Adrenal gland (tissue), 5 donors: ENCODE measurements at regions not wholly inside any gene's neighbourhood (a gene's known extent, or its start where the extent isn't known, plus 50 kb on each side); places are given as distances from the start of the nearest gene placed in this dataset.

Experiments used
- POLR2A ChIP-seq, 2 donors: fragments of 450-650 bp; IDR thresholded peaks; one replicate each; pipeline ENCODE4 v1.6.1; 2017; ENCODE audit warnings: antibody characterized with exemption in 2 of 2, mild to moderate bottlenecking in 2 of 2, moderate library complexity in 1 of 2
- TF ChIP-seq, protein P1 (sequence below), 6 experiments: fragments of 450-650 bp in 4 of 6; fragments of 200-600 bp in 2 of 6; sonication (generic) in 1 of 6; IDR thresholded peaks; 1 replicate in 5 of 6; 2 replicates in 1 of 6; pipeline versions ENCODE4 v1.5.1 to v1.8.0; 2016 to 2021; ENCODE audit warnings: antibody characterized with exemption in 6 of 6, mild to moderate bottlenecking in 2 of 6, moderate library complexity in 1 of 6
- donor health status: DM: no; HTN: no; CAD: no.

DNA sequence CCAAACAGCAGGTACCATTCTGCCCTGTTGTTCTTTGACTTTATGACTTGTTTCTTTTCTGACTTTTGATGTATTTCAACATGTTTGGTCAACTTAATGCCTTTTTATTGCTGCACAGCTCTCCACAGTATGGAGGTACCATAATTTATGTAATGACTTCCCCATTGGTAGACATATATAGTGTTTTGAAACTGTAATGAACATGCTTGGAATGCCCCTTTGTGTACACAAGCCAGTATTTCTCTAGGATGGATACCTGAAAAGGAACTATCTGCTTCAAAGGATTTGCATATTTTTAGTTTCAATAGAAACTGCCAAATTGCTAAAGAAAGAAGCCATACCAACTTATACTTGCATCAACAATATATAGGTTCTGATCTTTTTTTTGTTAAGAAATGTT lies 66.1 kb downstream of the NOG start:
- TF ChIP-seq, protein P1, sequence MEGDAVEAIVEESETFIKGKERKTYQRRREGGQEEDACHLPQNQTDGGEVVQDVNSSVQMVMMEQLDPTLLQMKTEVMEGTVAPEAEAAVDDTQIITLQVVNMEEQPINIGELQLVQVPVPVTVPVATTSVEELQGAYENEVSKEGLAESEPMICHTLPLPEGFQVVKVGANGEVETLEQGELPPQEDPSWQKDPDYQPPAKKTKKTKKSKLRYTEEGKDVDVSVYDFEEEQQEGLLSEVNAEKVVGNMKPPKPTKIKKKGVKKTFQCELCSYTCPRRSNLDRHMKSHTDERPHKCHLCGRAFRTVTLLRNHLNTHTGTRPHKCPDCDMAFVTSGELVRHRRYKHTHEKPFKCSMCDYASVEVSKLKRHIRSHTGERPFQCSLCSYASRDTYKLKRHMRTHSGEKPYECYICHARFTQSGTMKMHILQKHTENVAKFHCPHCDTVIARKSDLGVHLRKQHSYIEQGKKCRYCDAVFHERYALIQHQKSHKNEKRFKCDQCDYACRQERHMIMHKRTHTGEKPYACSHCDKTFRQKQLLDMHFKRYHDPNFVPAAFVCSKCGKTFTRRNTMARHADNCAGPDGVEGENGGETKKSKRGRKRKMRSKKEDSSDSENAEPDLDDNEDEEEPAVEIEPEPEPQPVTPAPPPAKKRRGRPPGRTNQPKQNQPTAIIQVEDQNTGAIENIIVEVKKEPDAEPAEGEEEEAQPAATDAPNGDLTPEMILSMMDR (IDR thresholded peaks at IDR 0.05): no peak
- TF ChIP-seq POLR2A (IDR thresholded peaks at IDR 0.05): no peak
